Breast epithelium (tissue), 3 donors: ENCODE measurements at regions not wholly inside any gene's neighbourhood (a gene's known extent, or its start where the extent isn't known, plus 50 kb on each side); places are given as distances from the start of the nearest gene placed in this dataset.

Experiments
- CTCF ChIP-seq, 3 donors: fragments of 450-650 bp; IDR thresholded peaks; one replicate each; pipeline ENCODE4 v1.5.1; 2016 to 2017; ENCODE audit warnings: antibody characterized with exemption in 3 of 3, mild to moderate bottlenecking in 3 of 3, moderate library complexity in 3 of 3
- POLR2A ChIP-seq: fragments of 450-650 bp; IDR thresholded peaks from one replicate; pipeline ENCODE4 v1.6.1; 2016; ENCODE audit warnings: antibody characterized with exemption, mild to moderate bottlenecking, moderate library complexity
- POLR2AphosphoS5 ChIP-seq, 3 donors: sonication (generic); formaldehyde crosslinking; IDR thresholded peaks; one replicate each; pipeline ENCODE4 v1.6.1; 2017; ENCODE audit warnings: antibody characterized with exemption in 3 of 3

DNA sequence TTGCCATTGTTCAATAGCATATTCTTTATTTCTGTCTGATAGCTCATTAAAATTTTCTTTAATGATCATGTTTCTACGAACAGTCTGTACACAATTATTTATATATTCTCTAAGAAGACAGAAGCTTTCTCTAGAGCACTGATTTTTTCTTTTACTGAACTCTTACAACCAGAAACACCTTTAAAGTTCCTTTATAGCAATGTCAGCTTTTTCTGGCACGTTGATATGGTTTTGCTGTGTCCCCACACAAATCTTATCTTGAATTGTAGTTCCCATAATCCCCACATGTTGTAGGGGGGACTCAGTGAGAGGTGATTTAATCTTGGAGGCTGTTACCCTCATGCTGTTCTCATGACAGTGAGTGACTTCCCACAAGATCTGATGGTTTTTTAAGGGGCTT is 299.4 kb downstream of the PPARGC1A start:
- no peak for TF ChIP-seq CTCF (IDR thresholded peaks at IDR 0.05)
- TF ChIP-seq POLR2AphosphoS5 (IDR thresholded peaks at IDR 0.05), result no peak
- TF ChIP-seq POLR2A, result no peak
